Progenitor cell of endocrine pancreas (in vitro differentiated cells): ENCODE measurements at regions not wholly inside any gene's neighbourhood (a gene's known extent, or its start where the extent isn't known, plus 50 kb on each side); places are given as distances from the start of the nearest gene placed in this dataset.

Source experiments
- DNase-seq: peaks from one replicate; pipeline ENCODE4 v3.0.0; 2021; ENCODE audit warnings: low spot score; ENCODE audit not compliant: unreplicated experiment
- H3K27ac Mint-ChIP-seq: 2 replicates; pipeline ENCODE4 v1.8.0; 2021; ENCODE audit warnings: mild to moderate bottlenecking, moderate library complexity, mixed read lengths
- H3K27me3 Mint-ChIP-seq: 2 replicates; pipeline ENCODE4 v1.8.0; 2021; ENCODE audit warnings: mixed read lengths
- H3K36me3 Mint-ChIP-seq: 2 replicates; pipeline ENCODE4 v1.8.0; 2022; ENCODE audit warnings: mixed read lengths; ENCODE audit not compliant: insufficient read depth
- H3K4me1 Mint-ChIP-seq: 2 replicates; pipeline ENCODE4 v1.8.0; 2021; ENCODE audit warnings: low read depth, mixed read lengths
- H3K4me3 Mint-ChIP-seq: 2 replicates; pipeline ENCODE4 v1.8.0; 2021; ENCODE audit warnings: low read depth, mild to moderate bottlenecking, moderate library complexity, mixed read lengths
- H3K9me3 Mint-ChIP-seq: 2 replicates; pipeline ENCODE4 v1.8.0; 2021; ENCODE audit warnings: low read depth, mixed read lengths
- CTCF ChIP-seq: fragments of 200-600 bp; sonication (generic); IDR thresholded peaks from one replicate; pipeline ENCODE4 v1.5.0; 2021; ENCODE audit warnings: antibody characterized with exemption, mild to moderate bottlenecking; ENCODE audit not compliant: unreplicated experiment

GRCh38 chr15:99482993-99483392, 82.8 kb upstream of the MEF2A start:
- Mint-ChIP-seq H3K27ac (no peak overlapping the region), H3K36me3 (no peaks in the 10 kb centered on the region), H3K4me3 (no peak overlapping the region), H3K4me1 (peaks cover 9% of the 10 kb centered on the region), H3K27me3 (peaks cover 26% of the 10 kb centered on the region), H3K9me3 (no peaks in the 10 kb centered on the region)
- no peak for TF ChIP-seq CTCF
- no peak for DNase-seq

GRCh38 chr15:99485153-99485961, 80.4 kb upstream of the MEF2A start:
- no peak for DNase-seq
- Mint-ChIP-seq H3K4me3 (peak overlapping the region; percentile 46), H3K4me1 (peaks cover 9% of the 10 kb centered on the region), H3K36me3 (no peaks in the 10 kb centered on the region), H3K27ac (no peak overlapping the region), H3K9me3 (no peaks in the 10 kb centered on the region), H3K27me3 (peaks cover 29% of the 10 kb centered on the region)
- no peak for TF ChIP-seq CTCF

GRCh38 chr15:99485992-99486370, 79.8 kb upstream of the MEF2A start:
- H3K36me3 Mint-ChIP-seq, result no peaks in the 10 kb centered on the region
- no peaks in the 10 kb centered on the region for H3K9me3 Mint-ChIP-seq
- H3K4me1 Mint-ChIP-seq, result peaks cover 9% of the 10 kb centered on the region
- no peak for DNase-seq
- peak overlapping the region; percentile 46 for H3K4me3 Mint-ChIP-seq
- no peak for TF ChIP-seq CTCF
- peaks cover 32% of the 10 kb centered on the region for H3K27me3 Mint-ChIP-seq
- no peak overlapping the region for H3K27ac Mint-ChIP-seq

GRCh38 chr15:99486371-99487336, 79.1 kb upstream of the MEF2A start:
- DNase-seq, result no peak
- Mint-ChIP-seq H3K9me3 (no peaks in the 10 kb centered on the region), H3K27me3 (peaks cover 32% of the 10 kb centered on the region), H3K4me1 (peaks cover 9% of the 10 kb centered on the region), H3K4me3 (peak overlapping the region; percentile 46), H3K27ac (no peak overlapping the region), H3K36me3 (no peaks in the 10 kb centered on the region)
- no peak for TF ChIP-seq CTCF

- Mint-ChIP-seq H3K27me3 (peaks cover 35% of the 10 kb centered on the region), H3K27ac (no peak overlapping the region), H3K4me1 (peaks cover 9% of the 10 kb centered on the region), H3K36me3 (no peaks in the 10 kb centered on the region), H3K4me3 (no peak overlapping the region), H3K9me3 (no peaks in the 10 kb centered on the region)
- DNase-seq, result no peak
- TF ChIP-seq CTCF, result no peak
These were observed 78.5 kb upstream of the MEF2A start for GRCh38 chr15:99487337-99487730.
